ENCODE measurements at regions not wholly inside any gene's neighbourhood (a gene's known extent, or its start where the extent isn't known, plus 50 kb on each side); places are given as distances from the start of the nearest gene placed in this dataset.

DNA sequence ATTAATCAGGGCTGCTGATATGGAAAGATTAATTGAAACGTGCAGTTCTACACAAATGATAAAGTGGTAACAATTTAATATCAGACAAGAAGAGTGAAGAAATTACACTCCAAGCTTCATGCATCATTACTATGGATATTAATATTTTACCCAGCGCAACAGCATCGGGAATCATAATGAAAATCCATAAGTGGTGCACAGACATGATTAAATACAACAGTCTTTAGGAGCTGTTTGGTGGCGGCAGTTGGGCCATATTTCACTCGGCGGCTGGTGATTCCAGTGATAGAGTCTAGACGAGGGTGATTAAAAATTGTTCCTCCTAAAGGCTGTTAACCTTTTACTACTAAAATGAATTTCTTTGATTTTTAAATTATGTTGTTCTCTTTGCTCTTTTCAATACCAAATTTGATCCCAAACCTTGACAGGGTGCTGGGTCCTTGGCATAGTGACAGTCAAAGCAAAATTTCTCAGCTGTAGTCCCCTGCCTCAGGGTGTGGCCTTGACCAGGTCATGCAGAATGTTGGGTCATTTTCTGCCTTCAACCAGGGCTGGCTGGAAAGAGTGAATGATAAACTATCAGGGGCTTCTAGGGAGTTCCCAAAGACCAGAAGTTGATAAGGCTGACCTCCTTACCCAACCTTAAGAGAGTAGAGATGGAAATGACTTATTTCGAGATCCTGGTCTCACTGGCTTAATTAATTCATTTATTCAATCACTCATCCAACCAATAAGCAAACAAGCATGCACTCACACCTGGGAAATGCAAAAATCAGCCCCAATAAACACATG is 392.0 kb downstream of the IL20RB start:
- TF ChIP-seq POLR2AphosphoS5 (IDR thresholded peaks at IDR 0.05) (no peak), EZH2 (IDR thresholded peaks at IDR 0.05; ENCODE audit: borderline replicate concordance, insufficient read depth, low read length, poor library complexity, severe bottlenecking) (no peak), TAF1 (IDR thresholded peaks at IDR 0.05; ENCODE audit: low read depth) (no peak)
- TF ChIP-seq, protein P1, sequence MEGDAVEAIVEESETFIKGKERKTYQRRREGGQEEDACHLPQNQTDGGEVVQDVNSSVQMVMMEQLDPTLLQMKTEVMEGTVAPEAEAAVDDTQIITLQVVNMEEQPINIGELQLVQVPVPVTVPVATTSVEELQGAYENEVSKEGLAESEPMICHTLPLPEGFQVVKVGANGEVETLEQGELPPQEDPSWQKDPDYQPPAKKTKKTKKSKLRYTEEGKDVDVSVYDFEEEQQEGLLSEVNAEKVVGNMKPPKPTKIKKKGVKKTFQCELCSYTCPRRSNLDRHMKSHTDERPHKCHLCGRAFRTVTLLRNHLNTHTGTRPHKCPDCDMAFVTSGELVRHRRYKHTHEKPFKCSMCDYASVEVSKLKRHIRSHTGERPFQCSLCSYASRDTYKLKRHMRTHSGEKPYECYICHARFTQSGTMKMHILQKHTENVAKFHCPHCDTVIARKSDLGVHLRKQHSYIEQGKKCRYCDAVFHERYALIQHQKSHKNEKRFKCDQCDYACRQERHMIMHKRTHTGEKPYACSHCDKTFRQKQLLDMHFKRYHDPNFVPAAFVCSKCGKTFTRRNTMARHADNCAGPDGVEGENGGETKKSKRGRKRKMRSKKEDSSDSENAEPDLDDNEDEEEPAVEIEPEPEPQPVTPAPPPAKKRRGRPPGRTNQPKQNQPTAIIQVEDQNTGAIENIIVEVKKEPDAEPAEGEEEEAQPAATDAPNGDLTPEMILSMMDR (IDR thresholded peaks at IDR 0.05; ENCODE audit: poor library complexity, severe bottlenecking): no peak

Data from neural cell (in vitro differentiated cells).